ENCODE measurements at regions not wholly inside any gene's neighbourhood (a gene's known extent, or its start where the extent isn't known, plus 50 kb on each side); places are given as distances from the start of the nearest gene placed in this dataset.
"Not testable (repeated sequence)": the region's sequence is repeated elsewhere in the genome, so short reads cannot be mapped to it uniquely, and the experiment has no call there.

DNA sequence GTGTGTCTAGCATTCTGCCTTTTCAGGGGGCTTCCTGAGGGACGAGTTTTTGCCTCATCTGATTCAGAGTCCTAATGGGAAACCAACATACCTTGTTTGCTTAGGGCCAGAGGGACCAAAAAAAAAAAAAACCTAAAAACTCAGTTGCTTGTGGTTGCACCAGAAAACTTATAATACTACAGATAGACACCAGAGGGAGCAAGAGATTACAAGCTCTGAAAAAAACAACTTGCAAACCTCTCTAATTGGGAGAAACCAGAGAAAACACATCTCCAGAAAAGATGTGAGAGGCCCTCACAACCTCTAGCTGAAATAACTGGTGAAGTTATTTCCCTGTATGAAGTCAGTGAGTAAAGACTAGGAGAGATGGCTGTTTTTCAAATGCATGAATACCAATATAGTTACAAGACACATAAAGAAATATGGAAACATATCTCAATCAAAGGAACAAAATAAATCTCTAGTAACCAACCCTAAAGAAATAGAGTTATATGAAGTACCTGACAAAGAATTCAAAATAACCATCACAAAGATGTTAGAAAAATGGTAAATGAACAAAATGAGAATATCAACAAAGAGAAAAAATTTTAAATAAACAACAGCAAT is 233.7 kb upstream of the NFIA start:
- DNase-seq, result no peak

DNA sequence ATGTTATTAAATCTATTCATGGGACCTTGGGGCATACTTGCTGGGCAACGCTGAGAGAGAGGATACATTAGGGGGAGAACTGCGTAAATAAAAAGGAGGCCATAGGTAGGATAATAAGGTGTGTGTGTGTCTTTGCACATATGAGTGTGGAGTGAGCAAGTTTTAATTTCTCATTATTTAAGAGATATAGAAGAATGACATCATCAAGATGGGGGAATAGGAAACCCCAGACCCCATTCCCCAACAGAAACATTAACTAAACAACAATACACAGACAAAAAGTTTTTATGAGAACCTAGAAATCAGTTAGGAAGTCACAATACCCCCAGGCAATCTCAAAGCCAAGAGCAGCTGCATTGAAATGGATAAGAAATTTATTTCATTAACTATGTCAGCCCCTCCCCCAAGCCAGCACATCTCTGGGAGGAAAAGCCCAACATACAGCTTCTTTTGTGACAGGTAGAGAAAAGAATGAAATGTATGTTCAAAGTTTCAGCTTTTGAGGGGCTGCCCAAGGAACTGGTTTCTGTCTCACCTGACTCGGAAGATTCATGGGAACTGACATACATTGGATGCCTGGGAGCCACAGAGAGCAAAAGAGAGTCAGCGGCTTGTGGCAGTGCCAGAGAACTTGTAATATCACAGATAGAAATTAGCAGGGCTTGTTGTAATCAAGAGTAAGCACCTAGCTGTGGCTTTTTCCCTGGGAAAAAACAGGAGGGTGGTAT is 234.3 kb upstream of the NFIA start:
- DNase-seq, result no peak

DNA sequence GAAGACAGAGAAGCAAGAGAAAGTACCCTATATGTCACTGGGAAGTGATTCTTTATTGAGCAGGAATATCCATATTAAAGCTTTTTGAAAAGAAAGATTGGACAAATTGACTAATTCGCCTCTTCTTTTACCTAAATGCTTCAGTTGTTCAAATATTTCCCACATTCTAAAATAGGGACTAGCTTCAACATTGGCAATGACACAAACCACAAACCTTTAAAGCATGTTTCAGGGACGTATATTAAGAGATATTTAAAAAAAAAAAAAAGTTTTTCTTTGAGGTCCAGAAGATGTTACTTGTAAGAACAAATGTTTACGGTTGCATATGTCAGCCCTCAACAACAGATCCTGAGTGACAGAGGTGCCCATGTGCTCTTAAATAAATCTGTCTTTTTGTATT is 235.0 kb upstream of the NFIA start:
- DNase-seq, result no peak

DNA sequence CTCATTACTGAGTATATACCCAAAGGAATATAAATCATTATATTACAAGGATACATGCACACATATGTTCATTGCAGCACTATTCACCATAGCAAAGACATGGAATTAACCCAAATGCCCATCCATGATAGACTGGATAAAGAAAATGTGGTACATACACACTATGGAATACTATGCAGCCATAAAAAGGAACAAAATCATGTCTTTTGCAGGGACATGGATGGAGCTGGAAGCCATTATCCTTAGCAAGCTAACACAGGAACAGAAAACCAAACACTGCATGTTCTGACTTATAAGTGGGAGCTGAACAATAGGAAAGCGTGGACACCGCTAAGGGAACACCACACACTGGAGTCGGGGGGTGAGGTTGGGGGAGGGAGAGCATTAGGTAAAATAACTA is 236.7 kb upstream of the NFIA start:
- DNase-seq, result not testable (repeated sequence)

DNA sequence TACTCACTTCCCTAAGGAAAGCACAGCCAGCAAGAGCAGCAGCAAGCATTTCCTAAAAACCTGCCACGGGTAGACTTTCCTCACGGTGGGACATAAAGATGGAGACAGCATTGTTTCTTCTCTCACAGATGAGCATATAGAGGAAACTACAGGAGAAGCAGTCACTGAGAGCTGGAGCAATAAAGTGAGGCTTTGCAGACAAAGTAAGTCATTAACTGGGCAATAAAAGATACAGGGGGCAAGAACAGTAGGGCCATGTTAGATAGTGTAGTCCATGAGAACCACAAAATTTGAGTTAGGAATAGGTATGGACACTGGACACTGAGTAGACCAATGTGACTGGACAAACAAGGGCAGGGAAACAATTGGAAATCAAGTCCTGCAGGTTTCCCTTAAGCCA is 240.1 kb upstream of the NFIA start:
- no peak for DNase-seq

DNA sequence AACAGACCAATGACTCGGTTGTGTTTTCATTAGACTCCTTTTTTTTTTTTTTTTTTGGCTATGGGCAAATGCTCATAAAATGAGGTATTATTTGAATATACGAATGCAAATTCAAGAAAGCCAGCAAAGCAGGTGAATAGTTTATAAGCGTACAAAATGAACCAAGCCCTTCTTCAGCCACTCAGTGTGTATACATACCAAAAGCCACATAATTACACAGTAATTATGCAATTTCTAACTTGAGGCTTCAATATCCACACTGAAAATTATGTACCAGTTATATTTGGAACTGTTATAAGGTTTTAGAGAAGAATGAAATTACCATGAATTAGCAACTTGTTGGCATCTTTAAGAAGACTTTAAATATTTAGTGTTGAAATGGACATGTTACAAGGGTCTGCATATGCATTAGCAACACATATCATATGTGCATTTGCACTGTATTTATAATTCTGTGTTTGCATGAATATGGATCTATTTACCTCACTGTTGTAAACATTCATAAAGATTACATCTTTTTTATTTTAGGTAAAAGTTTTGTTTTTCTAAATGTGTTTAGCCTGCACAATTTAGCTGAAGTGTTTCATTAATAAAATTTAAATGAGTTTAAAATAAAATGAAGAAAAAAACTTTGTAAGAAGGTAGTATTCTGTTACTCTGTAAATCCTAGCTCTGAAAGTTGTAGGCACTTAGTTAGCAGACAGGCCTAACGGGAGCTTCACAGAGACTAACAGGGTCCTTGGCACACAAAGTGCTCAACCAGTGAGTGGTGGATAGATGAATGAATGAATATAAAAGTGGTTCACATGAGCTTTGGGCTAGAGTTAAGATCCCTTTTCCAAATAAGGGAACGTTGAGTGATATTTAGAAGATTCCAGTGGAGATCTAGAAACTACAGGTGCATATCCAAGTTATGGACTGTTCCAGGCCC is 241.0 kb upstream of the NFIA start:
- no peak for DNase-seq

DNA sequence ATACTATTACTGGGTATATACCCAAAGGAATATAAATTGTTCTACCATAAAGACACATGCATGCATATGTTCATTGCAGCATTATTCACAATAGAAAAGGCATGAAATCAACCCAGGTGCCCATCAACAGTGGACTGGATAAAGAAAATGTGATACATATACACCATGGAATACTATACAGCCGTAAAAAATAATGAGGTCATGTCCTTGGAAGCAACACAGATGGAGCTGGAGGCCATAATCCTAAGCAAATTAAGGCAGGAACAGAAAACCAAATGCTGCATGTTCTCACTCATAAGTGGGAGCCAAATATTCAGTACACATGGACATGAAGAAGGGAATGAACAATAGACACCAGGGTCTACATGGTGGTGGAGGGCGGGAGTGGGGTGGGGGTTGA is 241.9 kb upstream of the NFIA start:
- DNase-seq, result not testable (repeated sequence)

DNA sequence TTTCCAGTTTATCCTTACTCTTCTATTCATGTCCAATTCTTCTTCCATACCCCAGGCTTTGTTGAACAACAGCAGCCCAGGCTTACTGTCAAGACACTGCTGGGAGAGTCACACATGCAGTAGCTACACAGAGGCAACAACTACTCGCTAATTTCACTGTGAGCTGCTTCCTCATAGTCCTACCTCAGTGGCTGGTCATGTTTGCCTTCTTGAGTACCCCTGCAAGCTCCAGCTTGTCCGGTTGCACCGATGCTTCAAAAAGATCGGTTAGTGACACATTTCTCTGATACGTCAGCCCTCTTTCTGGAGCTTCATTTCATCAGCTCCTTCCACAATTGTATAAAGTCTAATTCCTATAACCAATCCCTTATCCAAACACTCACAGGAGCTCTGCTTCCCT is 246.7 kb upstream of the NFIA start:
- DNase-seq, result no peak

DNA sequence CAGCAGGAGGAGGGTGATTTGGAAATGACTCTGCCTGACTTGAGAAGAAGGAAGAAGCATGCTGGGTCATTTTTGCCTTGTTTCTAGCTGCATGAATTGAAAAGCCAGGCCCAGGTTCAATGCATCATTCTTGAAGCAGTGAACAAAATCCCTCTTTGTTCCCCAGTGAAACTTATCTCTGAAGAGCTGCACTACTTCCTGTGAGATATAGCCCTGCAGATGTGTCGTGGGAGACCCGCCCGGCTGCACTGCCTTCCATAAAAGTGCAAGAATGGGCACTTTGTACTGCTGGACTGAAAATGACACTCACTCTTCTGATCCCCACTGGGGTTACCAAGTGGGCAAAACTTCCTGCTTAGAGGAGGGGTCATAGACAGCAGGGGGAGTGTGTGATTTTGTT is 249.2 kb upstream of the NFIA start:
- DNase-seq, result no peak

DNA sequence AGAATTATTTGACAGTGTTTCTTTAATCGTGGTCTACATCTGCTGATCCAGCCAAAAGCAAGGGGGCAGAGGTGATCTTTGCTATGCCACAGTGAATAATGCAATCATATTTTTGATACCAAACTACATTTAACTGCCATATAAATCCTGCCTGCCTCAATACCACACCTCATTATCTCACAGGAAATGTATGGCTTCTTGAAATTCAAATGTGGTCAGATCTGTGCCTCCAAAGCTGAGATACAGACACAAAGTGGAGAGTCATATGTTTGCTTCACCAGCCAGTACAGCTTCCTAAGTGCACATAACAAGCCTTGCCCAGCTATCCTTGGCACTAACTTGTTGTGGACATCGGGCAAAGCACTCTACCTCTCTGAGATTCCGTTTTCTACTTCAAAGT is 250.0 kb upstream of the NFIA start:
- no peak for DNase-seq

DNA sequence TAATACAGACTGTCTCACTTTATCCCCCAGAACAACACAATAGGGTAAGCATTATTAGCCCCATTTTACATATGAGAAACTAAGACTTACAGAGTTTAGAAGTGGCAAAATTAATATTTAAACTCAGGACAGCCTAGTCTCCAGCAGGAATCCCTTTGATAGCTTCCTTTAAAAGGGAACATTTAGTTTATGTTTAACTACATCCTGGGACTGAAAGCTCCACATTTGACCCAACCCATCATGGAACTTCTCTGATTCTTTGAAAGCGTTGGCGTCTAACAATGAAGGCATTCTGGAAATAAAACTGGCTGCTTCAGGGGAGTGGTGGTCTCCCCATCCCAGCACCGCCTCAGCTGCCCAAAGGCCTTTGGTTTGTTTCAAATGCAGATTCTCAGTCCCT is 250.6 kb upstream of the NFIA start:
- no peak for DNase-seq

DNA sequence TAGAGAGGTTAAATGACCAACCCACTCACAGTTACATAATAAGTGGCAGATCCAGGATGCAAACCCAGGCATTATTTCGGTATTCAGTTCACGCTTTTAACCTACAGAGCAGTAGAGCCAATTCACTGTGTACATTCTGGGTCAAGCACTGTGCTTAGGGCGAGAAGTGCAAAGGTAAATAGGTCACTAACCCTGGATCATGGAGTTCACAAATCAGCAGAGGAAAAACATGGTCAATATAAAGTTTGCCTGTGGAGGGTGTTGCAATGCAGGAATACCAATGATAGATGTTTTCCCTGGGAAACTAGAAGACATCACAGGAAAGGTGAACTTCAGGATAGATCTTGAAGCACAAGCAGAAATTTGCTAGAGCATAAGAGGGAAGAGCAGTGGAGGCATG is 253.4 kb upstream of the NFIA start:
- no peak for DNase-seq

DNA sequence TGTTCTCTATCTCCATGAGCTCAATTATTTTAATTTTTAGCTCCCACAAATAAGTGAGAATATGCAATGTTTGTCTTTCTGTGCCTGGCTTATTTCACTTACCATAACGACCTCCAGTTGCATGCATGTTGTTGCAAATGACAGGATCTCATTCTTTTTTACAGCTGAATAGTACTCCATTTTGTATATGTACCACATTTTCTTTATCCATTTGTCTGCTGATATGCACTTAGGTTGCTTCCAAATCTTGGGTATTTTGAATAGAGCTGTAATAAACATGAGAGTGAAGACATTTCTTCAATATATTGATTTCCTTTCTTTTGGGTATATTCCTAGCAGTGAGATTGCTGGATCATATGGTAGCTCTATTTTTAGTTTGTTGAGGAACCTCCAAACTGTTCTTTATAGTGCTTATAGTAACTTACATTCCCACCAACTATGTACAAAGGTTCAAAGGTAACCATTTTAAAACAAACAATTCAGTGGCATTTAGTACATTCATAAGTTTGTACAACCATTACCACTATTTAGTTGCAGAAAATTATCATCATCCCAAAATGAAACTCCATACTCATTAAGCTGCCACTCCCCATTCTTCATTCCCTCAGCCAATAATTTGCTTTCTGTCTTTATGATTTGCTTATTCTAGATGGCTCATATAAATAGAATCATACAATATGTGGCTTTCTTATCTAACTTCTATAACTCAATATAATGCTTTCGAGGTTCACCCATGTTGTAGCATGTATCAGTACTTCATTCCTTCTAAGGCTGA is 255.9 kb upstream of the NFIA start:
- no peak for DNase-seq

DNA sequence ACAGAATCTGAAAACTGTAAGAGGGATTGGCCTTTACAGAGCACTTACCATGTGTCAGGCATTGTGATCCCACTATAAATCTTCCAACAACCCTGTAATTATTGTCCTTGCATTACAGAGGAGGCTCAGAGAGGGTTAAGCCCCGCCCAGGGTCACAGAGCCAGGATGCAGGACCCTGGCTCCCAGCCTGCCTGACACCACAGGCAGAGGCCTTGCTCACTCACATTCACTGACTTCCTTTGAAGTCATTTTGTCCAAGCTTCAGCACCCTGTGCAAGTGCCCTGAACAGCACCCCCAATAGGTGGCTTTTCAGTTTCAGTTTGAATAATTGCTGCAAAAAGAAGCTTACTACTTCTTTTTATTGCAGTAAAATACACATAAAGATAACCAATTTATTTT is 256.8 kb upstream of the NFIA start:
- DNase-seq, result no peak

DNA sequence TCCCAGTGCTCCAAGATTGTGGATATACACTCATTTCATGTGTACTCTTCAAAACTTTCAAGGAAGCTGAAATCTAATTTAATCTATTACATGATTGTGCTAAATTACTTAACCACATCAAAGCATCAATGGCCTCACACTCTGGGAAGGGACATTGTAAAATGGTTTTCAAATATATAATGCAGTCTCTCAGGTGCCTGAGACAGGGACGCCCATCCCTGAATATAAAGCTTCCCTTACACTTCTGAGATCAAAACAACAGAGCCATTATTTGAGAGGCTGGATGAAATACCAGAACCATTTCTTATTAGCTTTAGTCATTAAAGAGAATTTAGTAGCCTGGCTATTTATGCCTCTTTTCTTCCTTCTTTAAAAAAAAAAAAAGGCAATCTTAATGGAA is 259.2 kb upstream of the NFIA start:
- no peak for DNase-seq

DNA sequence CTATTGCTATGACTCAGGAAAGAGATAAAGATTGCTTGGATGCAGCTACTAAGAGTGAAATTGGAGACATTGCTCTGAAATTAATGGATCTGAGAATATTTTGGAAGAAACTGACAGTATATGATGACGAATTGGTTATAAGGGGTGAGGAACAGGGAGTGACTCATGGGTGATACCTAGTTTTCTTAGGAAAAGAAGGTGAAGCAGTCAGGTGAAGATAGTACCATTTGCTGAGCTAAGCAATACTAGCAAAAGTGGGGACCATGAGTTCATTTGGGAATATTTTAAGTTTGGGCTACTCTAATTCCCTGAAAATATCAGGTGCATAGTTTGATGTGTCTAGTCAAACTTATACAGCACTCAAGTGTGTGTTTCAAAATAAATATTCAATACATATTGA is 260.1 kb upstream of the NFIA start:
- DNase-seq, result no peak

DNA sequence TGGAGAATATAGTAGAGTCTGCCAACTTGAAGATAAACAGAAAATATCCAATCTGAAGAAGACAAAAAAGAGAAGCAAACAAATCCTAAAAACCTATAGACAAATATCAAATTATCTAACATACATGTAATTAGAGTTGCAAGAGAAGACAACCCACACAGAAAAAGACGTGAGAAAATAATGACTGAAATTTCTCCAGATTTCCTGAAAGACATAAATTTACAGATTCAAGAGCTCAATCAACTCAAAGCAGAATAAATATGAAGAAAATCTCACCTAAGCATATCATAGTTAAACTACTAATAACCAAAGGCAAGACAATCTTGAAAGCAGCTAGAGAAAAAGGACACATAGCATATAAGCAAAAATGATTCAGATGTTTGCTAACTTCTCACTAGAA is 261.2 kb upstream of the NFIA start:
- no peak for DNase-seq

DNA sequence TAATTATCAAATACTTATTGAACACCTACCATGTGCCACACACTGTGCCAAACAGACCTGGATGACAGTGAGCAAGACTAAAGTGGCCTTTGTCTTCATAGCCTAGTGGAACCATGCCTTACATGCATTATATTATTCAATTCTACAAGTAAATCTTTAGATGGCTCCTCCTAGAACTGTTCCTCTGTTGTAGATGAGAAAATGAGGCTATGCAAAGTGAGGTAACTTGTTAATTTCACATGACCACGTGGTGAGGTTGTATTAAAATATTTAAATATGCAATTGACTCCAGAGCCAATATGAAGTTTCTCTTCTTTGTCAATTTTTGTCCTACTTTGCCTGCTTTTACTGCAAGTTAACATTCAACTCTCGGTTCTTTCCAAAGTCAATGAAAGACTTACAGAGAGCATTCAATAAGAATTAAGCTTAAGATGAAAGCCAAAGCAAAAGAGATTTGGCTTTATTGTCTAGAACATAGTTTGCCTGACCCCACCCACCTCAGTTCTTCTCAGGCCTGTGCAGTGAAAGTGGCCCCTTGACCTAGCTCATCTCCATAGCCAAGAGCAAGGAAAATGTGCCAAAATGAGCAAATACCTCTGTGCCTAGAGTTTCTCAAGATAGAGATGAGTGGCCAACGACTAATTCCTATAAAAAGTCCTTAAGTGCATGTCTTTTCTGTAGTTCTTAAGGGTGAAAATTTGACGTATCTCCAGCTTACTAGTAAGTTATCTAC is 263.2 kb upstream of the NFIA start:
- DNase-seq, result no peak

DNA sequence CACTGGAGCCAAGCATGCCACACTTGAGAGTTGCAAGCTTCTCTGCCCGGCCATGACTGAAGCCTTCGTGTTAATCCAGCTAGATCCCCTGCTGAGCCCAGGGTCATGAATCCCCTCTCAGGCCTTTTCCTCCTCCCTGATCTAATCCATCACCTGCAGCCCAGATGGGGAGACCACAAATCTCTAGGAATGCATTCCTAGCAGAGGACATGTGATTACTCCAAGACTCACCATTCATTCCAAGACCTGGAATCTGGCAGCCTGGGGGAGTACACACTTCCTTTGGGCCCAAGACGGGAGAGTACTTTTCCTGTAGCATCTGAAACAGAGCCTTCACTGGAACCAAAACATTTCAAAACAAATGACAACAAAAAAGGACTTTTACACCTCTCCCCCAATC is 269.3 kb upstream of the NFIA start:
- DNase-seq, result no peak

DNA sequence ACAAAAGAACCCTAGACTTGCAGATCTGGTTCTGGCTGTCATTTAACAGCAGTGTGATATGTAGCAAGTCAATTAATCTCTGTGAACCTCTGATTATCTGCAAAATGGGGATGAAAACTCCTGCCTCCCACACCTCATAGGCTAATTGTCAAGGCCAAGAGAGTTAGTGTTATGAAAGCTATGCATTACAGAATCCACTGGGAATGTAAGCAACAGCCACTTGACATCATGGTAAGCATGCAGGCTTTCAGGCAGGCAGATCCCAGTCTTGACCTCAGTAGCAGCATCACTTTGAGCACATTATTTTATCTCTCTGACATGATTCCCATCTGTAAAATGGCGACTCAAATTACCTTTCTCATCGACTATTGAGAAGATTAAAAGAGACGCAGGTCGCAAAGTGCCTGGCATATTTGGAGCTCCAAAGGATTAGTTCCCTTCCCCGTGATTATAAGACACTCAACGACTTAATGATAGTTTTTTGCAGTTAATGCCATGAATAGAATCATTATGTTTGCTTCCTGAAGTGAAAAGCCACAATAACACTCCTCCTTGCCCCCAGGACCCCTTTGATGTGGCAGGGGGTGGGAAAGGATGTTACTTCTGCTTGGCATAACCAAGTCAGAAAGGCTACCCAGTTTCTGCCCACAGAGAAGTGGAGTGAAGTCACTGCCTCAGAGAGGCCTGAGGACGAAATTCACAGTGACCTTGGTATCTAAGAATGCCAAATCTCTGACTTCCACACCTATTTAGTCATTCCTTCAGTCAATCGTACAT is 273.0 kb upstream of the NFIA start:
- DNase-seq, result no peak

DNA sequence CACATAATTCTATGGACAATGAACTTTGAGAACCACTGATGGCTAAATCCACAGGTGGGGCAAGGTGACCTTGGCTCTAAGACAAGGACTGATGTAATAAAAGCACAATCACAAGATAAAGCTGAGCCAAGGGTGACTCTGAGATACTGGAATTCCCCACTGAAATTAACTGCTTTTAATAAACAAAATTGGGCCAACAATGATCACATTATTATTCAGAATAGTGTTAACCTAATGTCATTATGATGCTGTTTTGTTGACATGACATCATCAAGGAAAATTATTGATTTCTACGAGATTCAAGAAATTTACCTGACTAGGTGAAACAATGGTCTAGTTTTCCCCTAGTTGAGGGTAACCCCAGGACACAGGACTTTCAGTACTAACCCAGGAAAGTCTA is 273.7 kb upstream of the NFIA start:
- no peak for DNase-seq

DNA sequence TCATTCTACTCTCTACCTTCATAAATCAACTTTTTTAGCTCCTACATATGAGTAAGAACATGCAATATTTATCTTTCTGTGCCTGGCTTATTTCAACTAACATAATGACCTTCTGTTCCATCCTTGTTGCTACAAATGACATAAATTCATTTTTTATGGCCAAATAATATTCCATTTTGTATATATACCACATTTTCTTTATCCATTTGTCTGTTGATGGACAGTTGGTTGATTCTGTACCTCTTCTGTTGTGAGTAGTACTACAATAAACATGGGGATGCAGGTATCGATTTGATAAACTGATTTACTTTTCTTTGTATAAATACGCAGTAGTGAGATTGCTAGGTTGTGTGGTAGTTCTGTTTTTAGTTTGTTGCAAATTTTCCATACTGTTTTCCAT is 279.5 kb upstream of the NFIA start:
- no peak for DNase-seq

Data from stimulated activated CD4-positive, alpha-beta T cell treated with anti-CD3 and anti-CD28 coated beads, Interleukin-2, amount 100 ng/mL, for 48 hours (primary cell).